ENCODE measurements at regions not wholly inside any gene's neighbourhood (a gene's known extent, or its start where the extent isn't known, plus 50 kb on each side); places are given as distances from the start of the nearest gene placed in this dataset.

DNA sequence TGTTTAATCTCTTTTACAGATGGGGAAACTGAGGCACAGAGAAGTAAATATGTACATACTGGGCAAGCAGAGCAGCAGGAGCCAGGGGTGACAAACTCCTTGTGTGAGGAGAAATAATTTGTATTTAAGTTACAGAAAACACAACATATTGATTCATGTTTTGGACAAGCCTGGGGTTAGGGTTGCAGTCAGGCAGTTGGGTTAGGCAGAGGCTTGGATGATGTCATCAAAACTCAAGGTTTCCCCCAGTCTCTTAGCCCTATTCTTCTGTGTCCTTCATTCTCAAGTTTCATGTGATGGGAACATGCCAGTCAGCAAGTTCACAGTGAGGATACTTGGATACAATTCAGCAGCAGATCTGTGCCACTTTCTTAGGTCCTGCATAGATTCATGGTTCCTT, 181.4 kb downstream of the CXCL12 start:
- Histone ChIP-seq H3K4me3 (ENCODE audit: low read length) (no peak overlapping the region), H3K9me3 (ENCODE audit: control insufficient read depth, insufficient read depth, low read length) (no peaks in the 10 kb centered on the region), H3K4me1 (ENCODE audit: control insufficient read depth, insufficient read depth, low read length) (no peaks in the 10 kb centered on the region), H3K36me3 (ENCODE audit: control insufficient read depth, insufficient read depth, low read length) (no peaks in the 10 kb centered on the region), H3K27ac (ENCODE audit: low read length) (no peak overlapping the region), H3K27me3 (ENCODE audit: control insufficient read depth, insufficient read depth, low read length) (no peaks in the 10 kb centered on the region)
- no peak overlapping the region for H3K4me3 Mint-ChIP-seq
- TF ChIP-seq, protein P1, sequence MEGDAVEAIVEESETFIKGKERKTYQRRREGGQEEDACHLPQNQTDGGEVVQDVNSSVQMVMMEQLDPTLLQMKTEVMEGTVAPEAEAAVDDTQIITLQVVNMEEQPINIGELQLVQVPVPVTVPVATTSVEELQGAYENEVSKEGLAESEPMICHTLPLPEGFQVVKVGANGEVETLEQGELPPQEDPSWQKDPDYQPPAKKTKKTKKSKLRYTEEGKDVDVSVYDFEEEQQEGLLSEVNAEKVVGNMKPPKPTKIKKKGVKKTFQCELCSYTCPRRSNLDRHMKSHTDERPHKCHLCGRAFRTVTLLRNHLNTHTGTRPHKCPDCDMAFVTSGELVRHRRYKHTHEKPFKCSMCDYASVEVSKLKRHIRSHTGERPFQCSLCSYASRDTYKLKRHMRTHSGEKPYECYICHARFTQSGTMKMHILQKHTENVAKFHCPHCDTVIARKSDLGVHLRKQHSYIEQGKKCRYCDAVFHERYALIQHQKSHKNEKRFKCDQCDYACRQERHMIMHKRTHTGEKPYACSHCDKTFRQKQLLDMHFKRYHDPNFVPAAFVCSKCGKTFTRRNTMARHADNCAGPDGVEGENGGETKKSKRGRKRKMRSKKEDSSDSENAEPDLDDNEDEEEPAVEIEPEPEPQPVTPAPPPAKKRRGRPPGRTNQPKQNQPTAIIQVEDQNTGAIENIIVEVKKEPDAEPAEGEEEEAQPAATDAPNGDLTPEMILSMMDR (IDR thresholded peaks at IDR 0.05), result no peak
- intact Hi-C loops (cut with micrococcal nuclease), result no loop called here
- no peak for DNase-seq
- no peaks in the 10 kb centered on the region for H3K9me3 Mint-ChIP-seq
- no peaks in the 10 kb centered on the region for H3K36me3 Mint-ChIP-seq
- no peaks in the 10 kb centered on the region for H3K4me1 Mint-ChIP-seq
- no peak overlapping the region for H3K27ac Mint-ChIP-seq
- peaks cover 0 to 3% of the 10 kb centered on the region in 2 donors for H3K27me3 Mint-ChIP-seq (ENCODE audit: low read depth in 2 of 2)
- ATAC-seq, result no peak

DNA sequence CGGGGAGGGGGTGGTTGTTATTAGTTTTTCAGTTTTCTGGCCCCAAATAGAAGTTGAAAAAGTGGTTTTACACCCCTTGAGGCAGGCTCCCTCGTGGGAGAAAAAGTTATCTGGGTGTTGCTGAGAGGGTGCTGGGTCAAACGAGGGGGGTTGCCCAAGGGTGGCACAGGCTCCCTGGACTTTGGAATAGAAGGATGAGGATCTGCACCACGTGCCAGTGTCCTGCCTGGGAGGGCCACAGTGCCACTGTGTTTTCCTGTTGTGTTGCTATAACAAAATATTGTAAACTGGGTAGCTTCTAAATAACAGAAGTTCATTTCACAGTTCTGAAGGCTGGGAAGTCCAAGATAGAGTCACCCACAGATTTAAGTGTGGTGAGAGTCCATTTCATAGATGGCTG, 181.9 kb downstream of the CXCL12 start:
- no peaks in the 10 kb centered on the region for H3K4me1 Mint-ChIP-seq
- H3K27me3 Mint-ChIP-seq (ENCODE audit: low read depth in 2 of 2), result peaks cover 0 to 3% of the 10 kb centered on the region in 2 donors
- intact Hi-C loops (cut with micrococcal nuclease), result no loop called here
- ATAC-seq (no peak), DNase-seq (no peak)
- H3K4me3 ChIP-seq (ENCODE audit: low read length), result no peak overlapping the region
- no peaks in the 10 kb centered on the region for H3K27me3 ChIP-seq (ENCODE audit: control insufficient read depth, insufficient read depth, low read length)
- 66% methylated on average over 4 of the region's 4 CpGs for WGBS (ENCODE audit: insufficient coverage)
- no peaks in the 10 kb centered on the region for H3K36me3 Mint-ChIP-seq
- no peak overlapping the region for H3K4me3 Mint-ChIP-seq
- H3K4me1 ChIP-seq (ENCODE audit: control insufficient read depth, insufficient read depth, low read length), result no peaks in the 10 kb centered on the region
- no peaks in the 10 kb centered on the region for H3K9me3 Mint-ChIP-seq
- no peak overlapping the region for H3K27ac Mint-ChIP-seq
- no peak overlapping the region for H3K27ac ChIP-seq (ENCODE audit: low read length)
- H3K36me3 ChIP-seq (ENCODE audit: control insufficient read depth, insufficient read depth, low read length), result no peaks in the 10 kb centered on the region
- H3K9me3 ChIP-seq (ENCODE audit: control insufficient read depth, insufficient read depth, low read length), result no peaks in the 10 kb centered on the region
- TF ChIP-seq, protein P1 (IDR thresholded peaks at IDR 0.05), result no peak

DNA sequence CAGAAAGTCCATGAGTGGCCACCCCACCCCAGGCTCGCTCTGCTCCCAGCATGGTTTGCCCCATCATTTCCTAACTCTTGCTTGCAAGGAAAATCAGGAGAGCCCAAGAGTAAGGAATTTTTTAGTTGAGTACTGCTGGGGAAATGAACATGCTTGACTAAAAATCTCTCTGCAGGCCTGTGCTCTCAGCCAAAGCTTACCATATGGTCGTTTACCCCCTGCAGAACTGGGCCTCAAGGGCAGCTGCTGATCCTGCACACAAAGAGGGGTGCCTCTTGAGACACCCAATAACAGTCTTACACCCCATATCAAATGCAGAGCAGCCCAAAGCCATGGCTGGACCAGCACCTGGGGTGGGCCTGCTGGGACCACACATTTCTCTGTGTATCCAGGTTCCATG, 183.2 kb downstream of the CXCL12 start:
- no peaks in the 10 kb centered on the region for H3K4me1 Mint-ChIP-seq
- H3K27ac Mint-ChIP-seq, result no peak overlapping the region
- no peak overlapping the region for H3K4me3 Mint-ChIP-seq
- 81% methylated on average over 2 of the region's 2 CpGs for WGBS (ENCODE audit: insufficient coverage)
- H3K36me3 Mint-ChIP-seq, result no peaks in the 10 kb centered on the region
- peaks cover 0 to 3% of the 10 kb centered on the region in 2 donors for H3K27me3 Mint-ChIP-seq (ENCODE audit: low read depth in 2 of 2)
- Histone ChIP-seq H3K27ac (ENCODE audit: low read length) (no peak overlapping the region), H3K4me1 (ENCODE audit: control insufficient read depth, insufficient read depth, low read length) (no peaks in the 10 kb centered on the region), H3K27me3 (ENCODE audit: control insufficient read depth, insufficient read depth, low read length) (no peaks in the 10 kb centered on the region), H3K4me3 (ENCODE audit: low read length) (no peak overlapping the region), H3K36me3 (ENCODE audit: control insufficient read depth, insufficient read depth, low read length) (no peaks in the 10 kb centered on the region), H3K9me3 (ENCODE audit: control insufficient read depth, insufficient read depth, low read length) (no peaks in the 10 kb centered on the region)
- intact Hi-C loops (cut with micrococcal nuclease), result no loop called here
- DNase-seq, result no peak
- no peaks in the 10 kb centered on the region for H3K9me3 Mint-ChIP-seq
- no peak for ATAC-seq
- TF ChIP-seq, protein P1 (IDR thresholded peaks at IDR 0.05), result no peak

DNA sequence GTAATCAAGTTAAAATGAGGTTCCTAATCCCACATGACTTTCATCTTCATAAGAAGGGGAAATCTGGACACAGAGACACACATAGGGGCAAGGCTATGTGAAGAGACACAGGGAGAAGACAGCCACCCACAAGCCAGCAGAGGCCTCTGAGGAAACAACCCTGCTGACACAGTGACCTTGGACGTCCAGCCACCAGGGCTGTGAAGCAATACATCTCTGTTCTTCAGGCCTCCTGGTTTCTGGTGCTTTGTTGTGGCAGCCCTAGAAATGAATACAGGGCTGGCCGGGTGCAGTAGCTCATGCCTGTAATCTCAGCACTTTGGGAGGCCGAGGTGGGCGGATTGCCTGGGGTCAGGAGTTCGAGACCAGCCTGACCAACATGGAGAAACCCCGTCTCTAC, 183.9 kb downstream of the CXCL12 start:
- Histone ChIP-seq H3K27me3 (ENCODE audit: control insufficient read depth, insufficient read depth, low read length) (no peaks in the 10 kb centered on the region), H3K9me3 (ENCODE audit: control insufficient read depth, insufficient read depth, low read length) (no peaks in the 10 kb centered on the region), H3K36me3 (ENCODE audit: control insufficient read depth, insufficient read depth, low read length) (no peaks in the 10 kb centered on the region), H3K4me3 (ENCODE audit: low read length) (no peak overlapping the region), H3K4me1 (ENCODE audit: control insufficient read depth, insufficient read depth, low read length) (no peaks in the 10 kb centered on the region), H3K27ac (ENCODE audit: low read length) (no peak overlapping the region)
- DNase-seq (no peak), ATAC-seq (no peak)
- intact Hi-C loops (cut with micrococcal nuclease), result no loop called here
- H3K36me3 Mint-ChIP-seq, result no peaks in the 10 kb centered on the region
- H3K4me1 Mint-ChIP-seq, result no peaks in the 10 kb centered on the region
- TF ChIP-seq, protein P1 (IDR thresholded peaks at IDR 0.05), result no peak
- WGBS (ENCODE audit: insufficient coverage), result 84% methylated on average over 6 of the region's 6 CpGs
- H3K4me3 Mint-ChIP-seq, result no peak overlapping the region
- H3K27ac Mint-ChIP-seq, result no peak overlapping the region
- H3K27me3 Mint-ChIP-seq (ENCODE audit: low read depth in 2 of 2), result peaks cover 0 to 6% of the 10 kb centered on the region in 2 donors
- no peaks in the 10 kb centered on the region for H3K9me3 Mint-ChIP-seq
